GM13977 (cell line): ENCODE measurements at regions not wholly inside any gene's neighbourhood (a gene's known extent, or its start where the extent isn't known, plus 50 kb on each side); places are given as distances from the start of the nearest gene placed in this dataset.

Experiments used
- DNase-seq: peaks from one replicate; pipeline ENCODE4 v3.0.0; 2012; ENCODE audit warnings: low spot score
- CTCF ChIP-seq: IDR thresholded peaks from 2 replicates; pipeline ENCODE4 v1.5.1; 2012; ENCODE audit warnings: mild to moderate bottlenecking, control low read depth; ENCODE audit not compliant: insufficient read depth; ENCODE audit errors: extremely low read depth, missing control alignments
- in situ Hi-C: fragments of 300-500 bp; cut with MboI; formaldehyde crosslinking; loops from one replicate; pipeline ENCODE4 v1.12.0; 2022; ENCODE audit warnings: low sequenced_read_pairs, low pct_unique_long_range_greater_than_20kb, mixed read lengths, inconsistent platforms; ENCODE audit not compliant: unreplicated experiment

GRCh38 chrX:80098038-80098437 is 83.5 kb downstream of the TBX22 start:
- in situ Hi-C loops: no loop called here
- TF ChIP-seq CTCF: no peak
- no peak for DNase-seq

- in situ Hi-C loops: no loop called here
- no peak for TF ChIP-seq CTCF
- no peak for DNase-seq
These were observed 105.8 kb downstream of the TBX22 start for GRCh38 chrX:80120335-80120734.

- in situ Hi-C loops: no loop called here
- no peak for TF ChIP-seq CTCF
- no peak for DNase-seq
These were observed 124.4 kb downstream of the TBX22 start for GRCh38 chrX:80138938-80139337.

- no peak for TF ChIP-seq CTCF
- DNase-seq: no peak
- in situ Hi-C loops: no loop called here
These were observed 125.0 kb downstream of the TBX22 start for GRCh38 chrX:80139564-80139963.

- DNase-seq: no peak
- in situ Hi-C loops: no loop called here
- no peak for TF ChIP-seq CTCF
These were observed 156.0 kb downstream of the TBX22 start for GRCh38 chrX:80170581-80170980.

GRCh38 chrX:80173261-80173660 is 158.7 kb downstream of the TBX22 start:
- no peak for TF ChIP-seq CTCF
- in situ Hi-C loops: no loop called here

More at GRCh38 chrX:80173261-80173660, 158.7 kb downstream of the TBX22 start:
- DNase-seq: no peak
